ENCODE measurements at regions not wholly inside any gene's neighbourhood (a gene's known extent, or its start where the extent isn't known, plus 50 kb on each side); places are given as distances from the start of the nearest gene placed in this dataset.

GRCh38 chr4:23967281-23967680 lies 77.4 kb upstream of the PPARGC1A start:
- TF ChIP-seq, protein P1, sequence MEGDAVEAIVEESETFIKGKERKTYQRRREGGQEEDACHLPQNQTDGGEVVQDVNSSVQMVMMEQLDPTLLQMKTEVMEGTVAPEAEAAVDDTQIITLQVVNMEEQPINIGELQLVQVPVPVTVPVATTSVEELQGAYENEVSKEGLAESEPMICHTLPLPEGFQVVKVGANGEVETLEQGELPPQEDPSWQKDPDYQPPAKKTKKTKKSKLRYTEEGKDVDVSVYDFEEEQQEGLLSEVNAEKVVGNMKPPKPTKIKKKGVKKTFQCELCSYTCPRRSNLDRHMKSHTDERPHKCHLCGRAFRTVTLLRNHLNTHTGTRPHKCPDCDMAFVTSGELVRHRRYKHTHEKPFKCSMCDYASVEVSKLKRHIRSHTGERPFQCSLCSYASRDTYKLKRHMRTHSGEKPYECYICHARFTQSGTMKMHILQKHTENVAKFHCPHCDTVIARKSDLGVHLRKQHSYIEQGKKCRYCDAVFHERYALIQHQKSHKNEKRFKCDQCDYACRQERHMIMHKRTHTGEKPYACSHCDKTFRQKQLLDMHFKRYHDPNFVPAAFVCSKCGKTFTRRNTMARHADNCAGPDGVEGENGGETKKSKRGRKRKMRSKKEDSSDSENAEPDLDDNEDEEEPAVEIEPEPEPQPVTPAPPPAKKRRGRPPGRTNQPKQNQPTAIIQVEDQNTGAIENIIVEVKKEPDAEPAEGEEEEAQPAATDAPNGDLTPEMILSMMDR (IDR thresholded peaks at IDR 0.05; ENCODE audit: insufficient read depth, low read length, poor library complexity, severe bottlenecking) = no peak
- no peak for TF ChIP-seq EZH2phosphoT487 (conservative IDR thresholded peaks at IDR 0.05; ENCODE audit: low read length)

All from SU-DHL-6 (cell line).